ENCODE measurements at regions not wholly inside any gene's neighbourhood (a gene's known extent, or its start where the extent isn't known, plus 50 kb on each side); places are given as distances from the start of the nearest gene placed in this dataset.

DNA sequence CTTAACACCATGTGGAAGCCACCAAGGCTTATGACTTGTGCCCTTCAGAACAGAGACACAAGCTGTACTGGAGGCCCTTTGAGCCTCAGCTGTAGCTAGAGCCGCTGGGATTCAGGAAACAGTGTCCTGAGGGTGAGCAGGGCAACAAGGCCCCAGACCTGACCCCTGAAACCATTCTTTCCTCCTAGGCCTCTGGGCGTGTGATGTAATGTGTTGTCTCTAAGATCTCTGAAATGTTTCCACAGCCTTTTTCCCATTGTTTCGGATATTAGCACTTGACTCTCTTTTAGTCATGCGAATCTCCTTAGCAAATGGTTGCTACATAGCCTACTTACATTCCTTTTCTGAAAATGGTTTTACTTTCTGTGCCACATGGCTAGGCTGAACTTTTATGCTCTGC is 114.9 kb downstream of the CD8B2 start:
- Histone ChIP-seq H3K27me3 (peaks cover 0 to 4% (median 0%) of the 10 kb centered on the region in 7 donors), H3K27ac (no peak overlapping the region), H3K4me3 (no peak overlapping the region), H3K4me1 (no peaks in the 10 kb centered on the region), H3K36me3 (no peaks in the 10 kb centered on the region), H3K9me3 (no peaks in the 10 kb centered on the region)
- WGBS, 2 donors = 85 to 88% methylated on average over 4 of the region's 4 CpGs
- ATAC-seq (no peak), DNase-seq (no peak)
- TF ChIP-seq, protein P1, sequence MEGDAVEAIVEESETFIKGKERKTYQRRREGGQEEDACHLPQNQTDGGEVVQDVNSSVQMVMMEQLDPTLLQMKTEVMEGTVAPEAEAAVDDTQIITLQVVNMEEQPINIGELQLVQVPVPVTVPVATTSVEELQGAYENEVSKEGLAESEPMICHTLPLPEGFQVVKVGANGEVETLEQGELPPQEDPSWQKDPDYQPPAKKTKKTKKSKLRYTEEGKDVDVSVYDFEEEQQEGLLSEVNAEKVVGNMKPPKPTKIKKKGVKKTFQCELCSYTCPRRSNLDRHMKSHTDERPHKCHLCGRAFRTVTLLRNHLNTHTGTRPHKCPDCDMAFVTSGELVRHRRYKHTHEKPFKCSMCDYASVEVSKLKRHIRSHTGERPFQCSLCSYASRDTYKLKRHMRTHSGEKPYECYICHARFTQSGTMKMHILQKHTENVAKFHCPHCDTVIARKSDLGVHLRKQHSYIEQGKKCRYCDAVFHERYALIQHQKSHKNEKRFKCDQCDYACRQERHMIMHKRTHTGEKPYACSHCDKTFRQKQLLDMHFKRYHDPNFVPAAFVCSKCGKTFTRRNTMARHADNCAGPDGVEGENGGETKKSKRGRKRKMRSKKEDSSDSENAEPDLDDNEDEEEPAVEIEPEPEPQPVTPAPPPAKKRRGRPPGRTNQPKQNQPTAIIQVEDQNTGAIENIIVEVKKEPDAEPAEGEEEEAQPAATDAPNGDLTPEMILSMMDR (IDR thresholded peaks at IDR 0.05) = no peak
- intact Hi-C loops (cut with DNase I) = no loop called here

DNA sequence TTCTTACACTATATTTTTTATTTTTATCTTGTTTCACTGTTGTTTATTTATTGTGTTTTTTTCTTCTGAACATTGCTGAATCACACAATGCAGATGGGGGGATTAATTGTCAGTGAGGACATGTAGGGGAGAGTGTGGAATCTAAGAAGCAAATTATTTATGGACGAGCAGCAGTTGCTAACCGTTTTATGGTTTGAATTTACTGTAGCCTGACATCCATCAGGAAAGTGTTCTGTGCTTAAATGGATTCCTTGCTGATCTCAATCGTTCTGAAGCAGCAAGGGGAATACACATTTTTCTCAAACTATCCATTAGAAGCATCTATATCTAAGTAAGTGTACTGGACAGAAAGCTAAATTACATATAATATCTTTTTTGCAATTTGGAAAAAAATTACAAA is 119.5 kb downstream of the CD8B2 start:
- no peak overlapping the region for H3K27ac ChIP-seq
- no peak for ATAC-seq
- no peaks in the 10 kb centered on the region for H3K4me1 ChIP-seq
- 73 to 75% methylated on average over 3 of the region's 3 CpGs for WGBS, 2 donors
- no peak overlapping the region for H3K4me3 ChIP-seq
- no peaks in the 10 kb centered on the region for H3K9me3 ChIP-seq
- H3K36me3 ChIP-seq = no peaks in the 10 kb centered on the region
- intact Hi-C loops (cut with DNase I) = no loop called here
- peaks cover 0 to 4% (median 0%) of the 10 kb centered on the region in 7 donors for H3K27me3 ChIP-seq
- TF ChIP-seq, protein P1 (IDR thresholded peaks at IDR 0.05) = no peak
- DNase-seq = no peak

DNA sequence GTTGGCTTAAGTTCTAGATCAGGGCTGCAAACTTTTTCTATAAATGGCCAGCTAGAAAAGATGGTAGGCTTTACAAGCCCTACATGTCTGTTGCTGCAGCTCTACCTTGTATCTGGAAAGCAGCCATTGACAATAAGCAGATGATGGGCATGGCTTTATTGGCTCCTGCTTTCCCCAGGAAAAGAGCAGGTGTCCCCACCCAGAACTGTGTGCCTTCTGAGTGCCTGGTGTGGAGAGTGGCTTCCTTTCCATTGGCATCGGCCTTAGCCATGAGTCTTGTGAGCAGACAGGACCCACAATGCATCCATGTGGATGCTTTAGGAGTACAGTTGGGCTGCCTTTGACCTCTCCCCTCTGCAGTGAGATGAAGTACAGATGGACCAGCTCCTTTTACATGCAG is 120.2 kb downstream of the CD8B2 start:
- intact Hi-C loops (cut with DNase I) = no loop called here
- no peak for ATAC-seq
- Histone ChIP-seq H3K27me3 (peaks cover 0 to 4% (median 0%) of the 10 kb centered on the region in 7 donors), H3K36me3 (no peaks in the 10 kb centered on the region), H3K4me3 (no peak overlapping the region), H3K27ac (no peak overlapping the region), H3K4me1 (no peaks in the 10 kb centered on the region), H3K9me3 (peaks cover 0 to 3% (median 0%) of the 10 kb centered on the region in 11 donors)
- no peak for DNase-seq
- TF ChIP-seq, protein P1 (IDR thresholded peaks at IDR 0.05) = no peak
- WGBS, 2 donors = 90 to 97% methylated on average over 1 of the region's 1 CpG

DNA sequence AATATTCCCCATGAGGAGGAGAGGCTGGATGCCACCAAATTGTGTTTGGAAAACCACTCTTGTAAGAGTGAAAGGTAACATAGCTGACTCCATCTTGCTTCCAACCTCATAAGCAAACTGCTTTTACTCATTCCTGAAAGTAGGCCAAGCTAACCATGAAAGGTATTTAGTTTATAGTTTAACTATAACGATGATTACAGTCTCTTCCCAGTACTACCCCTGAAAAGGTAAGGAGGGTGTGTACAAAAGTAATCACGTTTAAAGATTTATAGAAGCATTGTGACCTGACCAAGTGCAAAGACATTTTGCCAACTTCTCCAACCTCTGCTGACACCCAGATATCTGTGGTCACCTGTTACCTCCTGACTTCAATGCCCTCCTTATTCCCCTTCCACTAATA is 122.6 kb downstream of the CD8B2 start:
- TF ChIP-seq, protein P1 (IDR thresholded peaks at IDR 0.05) = no peak
- no peaks in the 10 kb centered on the region for H3K36me3 ChIP-seq
- 78 to 92% methylated on average over 2 of the region's 2 CpGs for WGBS, 2 donors
- no peak overlapping the region for H3K4me3 ChIP-seq
- no peak overlapping the region for H3K27ac ChIP-seq
- H3K27me3 ChIP-seq = peaks cover 0 to 4% (median 0%) of the 10 kb centered on the region in 7 donors
- intact Hi-C loops (cut with DNase I) = no loop called here
- DNase-seq (no peak), ATAC-seq (no peak)
- peaks cover 0 to 16% (median 7%) of the 10 kb centered on the region in 11 donors for H3K9me3 ChIP-seq
- H3K4me1 ChIP-seq = peaks cover 0 to 6% (median 0%) of the 10 kb centered on the region in 9 donors

Measured in heart right ventricle (tissue), 16 donors.